ENCODE measurements at regions not wholly inside any gene's neighbourhood (a gene's known extent, or its start where the extent isn't known, plus 50 kb on each side); places are given as distances from the start of the nearest gene placed in this dataset.

DNA sequence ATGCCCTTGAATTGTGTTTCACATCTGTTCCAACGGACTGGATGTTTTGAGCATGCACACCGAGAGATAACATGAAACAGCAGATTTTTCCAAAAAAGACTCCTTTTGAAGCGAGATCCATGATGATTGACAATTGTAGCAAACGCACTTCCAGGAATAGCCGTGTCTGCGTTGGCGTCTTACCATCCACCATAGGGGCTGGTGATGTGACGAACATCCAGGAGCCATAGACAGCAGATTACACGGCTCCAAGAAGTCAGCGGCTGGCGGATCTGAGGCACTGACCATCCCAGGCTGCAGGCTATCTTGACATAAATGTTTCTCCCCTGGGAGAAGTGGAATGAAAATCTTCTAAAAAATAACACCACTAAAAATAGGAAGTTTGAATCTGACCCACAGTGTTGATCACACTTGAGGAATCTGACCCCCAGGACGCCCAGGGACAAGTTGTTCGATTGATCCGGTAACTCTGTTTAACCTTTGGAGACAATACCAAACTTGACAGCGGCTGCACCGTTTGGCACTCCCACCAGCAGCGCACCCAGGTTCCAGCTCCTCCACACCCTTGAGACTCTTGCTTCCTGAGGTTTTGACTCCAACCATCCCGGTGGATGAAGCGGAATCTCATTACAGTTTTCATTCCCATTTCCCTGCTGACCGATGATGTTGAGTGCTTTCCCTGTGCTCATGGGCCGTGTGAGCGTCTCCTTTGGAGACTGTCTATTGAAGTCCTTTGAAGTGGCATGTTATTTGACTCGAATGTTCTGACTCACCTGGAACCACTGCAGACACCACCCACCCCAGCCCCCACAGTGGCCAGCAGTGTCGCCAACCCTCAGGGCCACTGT lies 140.0 kb upstream of the GPC1 start:
- Histone ChIP-seq H3K4me3 (ENCODE audit: low read depth, low read length) (no peak overlapping the region), H3K36me3 (no peaks in the 10 kb centered on the region), H3K27ac (no peak overlapping the region), H3K27me3 (ENCODE audit: insufficient read depth, low read depth, severe bottlenecking) (no peaks in the 10 kb centered on the region), H3K9me3 (ENCODE audit: severe bottlenecking) (no peaks in the 10 kb centered on the region)
- no peak for DNase-seq
- TF ChIP-seq, protein P1, sequence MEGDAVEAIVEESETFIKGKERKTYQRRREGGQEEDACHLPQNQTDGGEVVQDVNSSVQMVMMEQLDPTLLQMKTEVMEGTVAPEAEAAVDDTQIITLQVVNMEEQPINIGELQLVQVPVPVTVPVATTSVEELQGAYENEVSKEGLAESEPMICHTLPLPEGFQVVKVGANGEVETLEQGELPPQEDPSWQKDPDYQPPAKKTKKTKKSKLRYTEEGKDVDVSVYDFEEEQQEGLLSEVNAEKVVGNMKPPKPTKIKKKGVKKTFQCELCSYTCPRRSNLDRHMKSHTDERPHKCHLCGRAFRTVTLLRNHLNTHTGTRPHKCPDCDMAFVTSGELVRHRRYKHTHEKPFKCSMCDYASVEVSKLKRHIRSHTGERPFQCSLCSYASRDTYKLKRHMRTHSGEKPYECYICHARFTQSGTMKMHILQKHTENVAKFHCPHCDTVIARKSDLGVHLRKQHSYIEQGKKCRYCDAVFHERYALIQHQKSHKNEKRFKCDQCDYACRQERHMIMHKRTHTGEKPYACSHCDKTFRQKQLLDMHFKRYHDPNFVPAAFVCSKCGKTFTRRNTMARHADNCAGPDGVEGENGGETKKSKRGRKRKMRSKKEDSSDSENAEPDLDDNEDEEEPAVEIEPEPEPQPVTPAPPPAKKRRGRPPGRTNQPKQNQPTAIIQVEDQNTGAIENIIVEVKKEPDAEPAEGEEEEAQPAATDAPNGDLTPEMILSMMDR (IDR thresholded peaks at IDR 0.05; ENCODE audit: low read depth, low read length): no peak

DNA sequence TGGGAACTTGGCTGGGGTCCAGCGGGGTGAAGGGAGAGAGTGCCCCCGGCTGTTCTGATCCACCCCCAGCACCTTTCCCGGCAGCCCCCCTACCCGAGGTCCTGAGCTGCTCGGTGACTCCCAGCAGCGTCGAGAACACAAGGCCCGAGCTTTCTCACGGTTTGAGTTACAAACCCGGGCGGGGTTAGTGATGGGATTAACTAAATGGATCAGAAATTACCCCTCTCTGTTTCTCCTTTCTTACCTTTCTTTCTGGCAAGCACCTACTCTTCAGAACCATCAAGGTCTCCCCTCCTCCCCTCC lies 139.4 kb upstream of the GPC1 start:
- no peak overlapping the region for H3K4me3 ChIP-seq (ENCODE audit: low read depth, low read length)
- H3K9me3 ChIP-seq (ENCODE audit: severe bottlenecking): no peaks in the 10 kb centered on the region
- no peaks in the 10 kb centered on the region for H3K36me3 ChIP-seq
- H3K27ac ChIP-seq: no peak overlapping the region
- TF ChIP-seq, protein P1 (IDR thresholded peaks at IDR 0.05; ENCODE audit: low read depth, low read length): no peak
- H3K27me3 ChIP-seq (ENCODE audit: insufficient read depth, low read depth, severe bottlenecking): no peaks in the 10 kb centered on the region
- DNase-seq: no peak

DNA sequence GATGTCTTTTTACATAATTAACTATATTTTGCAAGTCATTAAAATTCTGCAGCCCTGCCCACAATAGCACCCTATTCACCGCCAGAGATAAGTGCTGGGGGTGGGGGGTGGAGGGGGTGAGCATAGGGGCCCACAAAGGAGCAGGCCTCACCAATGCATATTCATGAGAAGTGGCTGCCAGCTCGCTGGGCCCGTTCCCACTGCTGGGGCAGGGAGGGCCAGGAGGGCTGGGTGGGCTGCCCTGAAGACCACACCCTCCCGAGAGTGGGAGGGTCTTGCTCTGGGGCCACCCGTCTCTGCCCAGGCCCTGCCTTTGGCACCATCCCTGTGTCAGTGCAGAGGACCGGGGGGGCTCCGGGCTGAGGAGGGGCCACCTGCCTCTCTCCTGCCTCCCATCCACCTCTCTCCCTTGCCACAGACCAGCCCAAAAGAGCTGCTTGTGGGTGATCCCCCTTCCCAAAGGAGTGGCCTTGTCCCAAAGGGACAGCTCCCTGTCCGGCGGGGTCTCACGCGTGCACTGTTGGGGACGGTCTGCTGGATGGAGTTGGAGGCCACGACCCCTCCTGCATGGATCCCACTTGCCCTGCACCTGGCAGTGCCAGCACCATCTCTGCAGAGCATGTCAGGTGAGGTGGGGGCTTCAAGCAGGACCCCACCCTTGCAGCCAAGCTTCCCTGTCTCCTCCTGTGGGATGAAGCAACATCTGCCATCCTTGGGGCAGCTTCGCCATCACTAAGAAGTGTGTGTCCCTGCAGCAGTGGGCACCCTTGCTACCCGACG lies 138.8 kb upstream of the GPC1 start:
- Histone ChIP-seq H3K36me3 (no peaks in the 10 kb centered on the region), H3K9me3 (ENCODE audit: severe bottlenecking) (no peaks in the 10 kb centered on the region), H3K4me3 (ENCODE audit: low read depth, low read length) (no peak overlapping the region), H3K27ac (no peak overlapping the region), H3K27me3 (ENCODE audit: insufficient read depth, low read depth, severe bottlenecking) (no peaks in the 10 kb centered on the region)
- no peak for DNase-seq
- TF ChIP-seq, protein P1 (IDR thresholded peaks at IDR 0.05; ENCODE audit: low read depth, low read length): no peak

DNA sequence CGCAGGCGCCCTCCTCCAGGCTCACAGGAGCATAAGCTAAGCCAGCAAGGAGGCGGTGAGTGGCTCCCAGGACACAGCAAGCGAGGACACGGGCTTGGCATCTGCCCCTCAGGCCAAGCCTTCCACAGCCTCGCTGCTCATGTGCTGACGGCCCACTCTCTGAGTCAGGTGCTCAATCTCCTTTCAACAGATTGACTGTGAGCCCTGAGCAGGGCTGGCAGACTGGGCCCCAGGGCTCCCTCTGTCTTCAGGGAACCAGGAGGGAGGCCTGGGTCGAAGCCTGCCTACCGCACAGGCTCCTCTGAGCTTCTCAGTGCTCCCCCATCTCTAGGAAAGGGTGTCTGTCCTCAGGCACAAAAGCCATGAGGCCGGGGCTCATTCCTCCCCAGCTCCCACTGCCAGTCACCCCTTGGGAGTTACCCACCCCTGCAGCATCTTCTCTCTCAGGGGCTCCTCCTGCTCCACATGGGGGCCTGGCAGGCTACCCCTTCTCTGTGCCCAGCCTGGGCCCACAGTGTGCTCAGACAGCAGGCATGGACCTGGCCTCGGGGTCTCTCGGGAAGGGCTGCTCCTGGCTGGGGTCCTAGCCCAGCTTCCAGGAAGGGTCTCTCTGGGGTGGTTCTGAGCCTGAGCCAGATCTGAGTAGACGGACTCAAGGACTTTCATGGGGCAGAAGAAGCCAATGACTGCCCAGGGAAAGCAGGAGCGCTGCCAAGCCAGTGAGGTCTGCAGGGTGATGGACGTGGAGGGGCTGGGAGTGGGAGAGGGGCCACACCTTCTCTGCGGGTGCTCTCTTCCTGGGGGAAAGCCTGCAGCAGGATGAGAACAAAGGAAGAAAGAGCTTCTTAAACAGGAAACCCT lies 138.0 kb upstream of the GPC1 start:
- H3K4me3 ChIP-seq (ENCODE audit: low read depth, low read length): no peak overlapping the region
- H3K27ac ChIP-seq: no peak overlapping the region
- TF ChIP-seq, protein P1 (IDR thresholded peaks at IDR 0.05; ENCODE audit: low read depth, low read length): no peak
- DNase-seq: no peak
- no peaks in the 10 kb centered on the region for H3K36me3 ChIP-seq
- H3K27me3 ChIP-seq (ENCODE audit: insufficient read depth, low read depth, severe bottlenecking): no peaks in the 10 kb centered on the region
- H3K9me3 ChIP-seq (ENCODE audit: severe bottlenecking): no peaks in the 10 kb centered on the region

DNA sequence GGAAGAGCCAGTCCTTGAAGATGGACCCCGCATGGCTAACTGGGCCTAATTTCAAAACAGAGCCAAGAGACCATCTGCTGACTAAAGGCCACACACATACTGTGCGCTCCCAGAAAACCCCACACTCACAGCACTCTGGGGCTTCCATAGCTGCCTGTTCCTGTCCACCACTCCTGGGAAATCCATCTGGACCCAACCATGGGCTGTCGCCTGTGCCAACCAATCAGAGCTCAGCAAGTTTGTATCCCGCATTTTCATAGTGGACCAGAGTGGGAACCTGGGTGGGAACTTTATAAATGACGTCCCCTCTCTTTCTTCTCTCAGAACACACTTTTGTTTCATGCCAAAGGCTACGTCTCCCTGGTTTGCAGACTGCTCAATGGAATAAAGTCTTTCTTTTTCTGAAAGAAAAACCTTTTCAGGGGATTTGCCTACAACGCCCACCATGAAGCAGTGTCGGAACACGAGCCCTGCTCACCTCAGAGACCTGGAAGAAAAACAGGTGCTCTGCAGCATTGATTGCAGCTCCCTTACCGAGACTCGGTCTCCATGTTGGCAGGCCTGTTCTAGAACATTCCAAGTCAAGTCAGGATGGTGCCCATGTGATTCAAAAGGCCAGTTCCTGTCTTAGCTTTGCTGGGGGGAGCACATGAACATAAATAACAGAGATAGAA lies 137.2 kb upstream of the GPC1 start:
- no peaks in the 10 kb centered on the region for H3K9me3 ChIP-seq (ENCODE audit: severe bottlenecking)
- TF ChIP-seq, protein P1 (IDR thresholded peaks at IDR 0.05; ENCODE audit: low read depth, low read length): no peak
- H3K36me3 ChIP-seq: no peaks in the 10 kb centered on the region
- no peak overlapping the region for H3K4me3 ChIP-seq (ENCODE audit: low read depth, low read length)
- H3K27ac ChIP-seq: no peak overlapping the region
- no peaks in the 10 kb centered on the region for H3K27me3 ChIP-seq (ENCODE audit: insufficient read depth, low read depth, severe bottlenecking)
- DNase-seq: no peak
